ENCODE measurements at regions not wholly inside any gene's neighbourhood (a gene's known extent, or its start where the extent isn't known, plus 50 kb on each side); places are given as distances from the start of the nearest gene placed in this dataset.

DNA sequence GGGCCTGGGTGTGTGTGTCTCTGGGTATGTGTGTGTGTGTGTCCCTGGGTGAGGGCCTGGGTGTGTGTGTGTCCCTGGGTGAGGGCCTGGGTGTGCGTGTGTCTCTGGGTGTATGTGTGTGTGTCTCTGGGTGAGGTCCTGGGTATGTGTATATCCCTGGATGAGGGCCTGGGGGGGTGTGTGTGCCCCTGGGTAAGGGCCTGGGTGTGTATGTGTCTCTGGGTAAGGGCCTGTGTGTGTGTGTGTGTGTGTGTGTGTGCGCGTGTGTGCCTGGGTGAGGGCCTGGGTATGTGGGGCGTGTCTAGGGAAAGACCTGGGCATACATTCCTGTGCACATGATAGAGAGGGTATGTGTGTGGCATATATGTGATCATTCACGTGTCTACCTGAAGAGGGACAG lies 155.1 kb upstream of the ZC3H12A start:
- Mint-ChIP-seq H3K4me3 (no peak overlapping the region), H3K27me3 (ENCODE audit: low read depth in 3 of 3) (peaks cover 8 to 26% (median 18%) of the 10 kb centered on the region in 3 donors), H3K27ac (no peak overlapping the region), H3K36me3 (no peaks in the 10 kb centered on the region), H3K4me1 (no peaks in the 10 kb centered on the region), H3K9me3 (peaks cover 0 to 7% (median under 1%) of the 10 kb centered on the region in 6 donors)
- DNase-seq, result no peak

DNA sequence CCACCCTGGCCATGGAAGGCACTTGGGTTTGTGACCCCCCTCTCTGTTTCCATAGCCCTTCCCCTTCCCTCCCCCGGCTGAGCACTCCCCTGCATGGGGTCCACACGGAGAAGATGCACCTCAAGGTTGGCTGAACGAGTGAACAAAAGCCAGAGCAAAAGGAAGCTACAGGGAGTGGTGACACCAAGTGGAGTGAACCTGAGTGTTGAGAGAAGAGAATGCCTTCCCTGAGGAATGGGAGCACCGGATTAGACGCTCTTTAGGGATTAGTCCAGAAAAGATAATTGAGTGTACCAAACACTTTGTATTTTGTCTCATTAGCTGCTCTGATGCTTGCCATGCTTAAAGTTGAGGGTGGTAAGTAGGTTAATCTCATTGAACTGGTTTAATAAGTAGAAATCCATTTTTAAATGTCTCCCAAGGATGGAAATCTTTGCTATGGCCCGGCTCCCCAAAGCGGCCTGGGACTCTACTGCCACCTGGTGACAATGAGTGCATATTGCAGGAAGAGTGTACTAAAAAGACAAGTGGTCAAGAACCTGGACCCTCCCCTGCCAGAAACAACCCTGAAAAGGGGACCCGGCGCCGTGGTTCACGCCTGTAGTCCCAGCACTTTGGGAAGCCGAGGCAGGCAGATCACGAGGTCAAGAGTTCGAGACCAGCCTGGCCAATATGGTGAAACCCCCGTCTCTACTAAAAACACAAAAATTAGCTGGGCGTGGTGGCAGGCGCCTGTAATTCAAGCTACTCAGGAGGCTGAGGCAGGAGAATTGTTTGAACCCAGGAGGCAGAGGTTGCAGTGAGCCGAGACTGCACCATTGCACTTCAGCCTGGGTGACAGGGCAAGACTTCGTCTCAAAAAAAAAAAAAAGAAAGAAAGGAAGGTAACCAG lies 150.6 kb upstream of the ZC3H12A start:
- peaks cover 2 to 24% (median 13%) of the 10 kb centered on the region in 3 donors for H3K27me3 Mint-ChIP-seq (ENCODE audit: low read depth in 3 of 3)
- DNase-seq, result peak in 1 of 3 donors; percentile 9
- H3K4me1 Mint-ChIP-seq, result no peaks in the 10 kb centered on the region
- peaks cover 0 to 7% (median 4%) of the 10 kb centered on the region in 6 donors for H3K9me3 Mint-ChIP-seq
- H3K27ac Mint-ChIP-seq, result no peak overlapping the region
- no peak overlapping the region for H3K4me3 Mint-ChIP-seq
- H3K36me3 Mint-ChIP-seq, result no peaks in the 10 kb centered on the region

- H3K4me3 Mint-ChIP-seq, result no peak overlapping the region
- no peaks in the 10 kb centered on the region for H3K36me3 Mint-ChIP-seq
- peaks cover 0 to 7% (median 4%) of the 10 kb centered on the region in 6 donors for H3K9me3 Mint-ChIP-seq
- no peak overlapping the region for H3K27ac Mint-ChIP-seq
- DNase-seq, result no peak
- H3K27me3 Mint-ChIP-seq (ENCODE audit: low read depth in 3 of 3), result peaks cover 2 to 17% (median 7%) of the 10 kb centered on the region in 3 donors
- no peaks in the 10 kb centered on the region for H3K4me1 Mint-ChIP-seq
Measured at GRCh38 chr1:37325010-37325409, 149.4 kb upstream of the ZC3H12A start.

GRCh38 chr1:37325509-37326437 lies 148.6 kb upstream of the ZC3H12A start:
- Mint-ChIP-seq H3K9me3 (peaks cover 0 to 7% (median 4%) of the 10 kb centered on the region in 6 donors), H3K4me3 (no peak overlapping the region), H3K27ac (no peak overlapping the region), H3K36me3 (no peaks in the 10 kb centered on the region), H3K27me3 (ENCODE audit: low read depth in 3 of 3) (peaks cover 2 to 17% (median 3%) of the 10 kb centered on the region in 3 donors), H3K4me1 (no peaks in the 10 kb centered on the region)
- no peak for DNase-seq

DNA sequence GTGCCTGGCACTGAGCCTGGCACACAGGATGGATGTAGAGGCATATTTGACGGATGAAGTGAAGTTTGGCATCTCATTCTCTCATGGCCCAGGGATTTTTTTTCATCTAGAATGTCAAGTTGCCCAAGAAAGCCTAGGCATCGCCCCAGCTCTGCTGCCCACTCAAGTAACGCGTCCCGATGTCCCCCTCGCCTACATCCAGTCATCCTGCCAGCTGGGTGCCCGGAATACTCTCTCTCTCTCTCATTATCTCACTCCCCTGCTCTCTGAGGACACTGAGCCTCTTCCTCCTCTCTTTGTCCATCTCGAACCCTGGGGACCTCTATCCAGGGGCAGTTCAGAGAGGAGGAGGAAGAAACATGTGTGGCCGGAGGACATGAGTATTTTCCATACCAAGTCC lies 142.3 kb upstream of the ZC3H12A start:
- H3K27me3 Mint-ChIP-seq (ENCODE audit: low read depth in 3 of 3), result peaks cover 4 to 7% (median 5%) of the 10 kb centered on the region in 3 donors
- H3K4me1 Mint-ChIP-seq, result no peaks in the 10 kb centered on the region
- H3K27ac Mint-ChIP-seq, result no peak overlapping the region
- no peaks in the 10 kb centered on the region for H3K9me3 Mint-ChIP-seq
- no peaks in the 10 kb centered on the region for H3K36me3 Mint-ChIP-seq
- DNase-seq, result no peak
- no peak overlapping the region for H3K4me3 Mint-ChIP-seq

GRCh38 chr1:37338658-37339057 lies 135.7 kb upstream of the ZC3H12A start:
- H3K36me3 Mint-ChIP-seq, result no peaks in the 10 kb centered on the region
- DNase-seq, result no peak
- H3K27me3 Mint-ChIP-seq (ENCODE audit: low read depth in 3 of 3), result peaks cover 0 to 2% (median 2%) of the 10 kb centered on the region in 3 donors
- no peak overlapping the region for H3K27ac Mint-ChIP-seq
- H3K9me3 Mint-ChIP-seq, result no peaks in the 10 kb centered on the region
- no peak overlapping the region for H3K4me3 Mint-ChIP-seq
- H3K4me1 Mint-ChIP-seq, result no peaks in the 10 kb centered on the region

DNA sequence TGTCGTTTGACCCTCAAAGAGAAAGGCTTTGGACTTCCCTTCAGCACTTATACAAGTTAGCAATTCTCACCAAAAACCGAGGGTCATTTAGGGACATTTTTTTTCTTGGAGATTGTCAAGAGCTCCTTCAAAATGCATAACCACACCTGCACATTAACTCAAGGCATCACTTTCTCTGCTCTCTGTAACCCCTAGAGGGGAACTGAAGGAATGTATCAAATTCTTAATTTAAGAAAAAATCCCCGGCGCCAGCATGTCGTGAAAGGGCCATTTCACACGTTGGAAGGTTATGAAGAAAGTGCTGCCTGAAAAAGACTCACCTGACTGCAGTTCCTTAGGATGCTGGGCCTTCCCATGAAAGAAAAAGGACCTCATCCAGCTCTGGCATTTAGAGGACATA lies 131.6 kb upstream of the ZC3H12A start:
- Mint-ChIP-seq H3K27ac (no peak overlapping the region), H3K4me3 (no peak overlapping the region), H3K36me3 (no peaks in the 10 kb centered on the region), H3K27me3 (ENCODE audit: low read depth in 3 of 3) (peaks cover 0 to 7% (median 0%) of the 10 kb centered on the region in 3 donors), H3K4me1 (no peaks in the 10 kb centered on the region), H3K9me3 (no peaks in the 10 kb centered on the region)
- DNase-seq, result no peak

DNA sequence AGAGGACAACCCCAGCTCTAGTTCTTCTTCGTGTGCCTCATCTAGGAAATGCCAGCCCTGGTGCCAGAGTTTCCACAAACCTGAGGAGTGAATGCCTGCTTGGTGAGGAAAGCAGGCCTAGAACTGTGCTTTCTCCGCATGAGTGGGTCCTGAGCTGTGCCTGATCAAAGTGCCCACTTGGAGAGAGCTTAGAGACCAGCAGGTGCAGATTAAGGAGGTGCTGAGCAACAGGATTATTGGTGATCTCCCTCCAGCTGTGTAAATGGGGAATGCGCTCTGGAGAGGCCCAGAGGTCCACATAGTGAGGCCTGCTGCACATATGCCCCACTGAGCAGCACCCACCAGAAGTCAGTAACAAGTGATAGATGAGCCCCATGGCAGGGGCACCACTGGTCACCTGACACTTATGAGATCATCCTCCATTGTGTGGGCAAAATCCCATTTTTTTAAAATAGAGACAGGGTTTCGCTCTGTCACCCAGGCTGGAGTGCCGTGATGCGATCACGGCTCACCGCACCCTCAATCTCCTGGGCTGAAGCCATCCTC lies 127.2 kb upstream of the ZC3H12A start:
- Mint-ChIP-seq H3K27ac (no peak overlapping the region), H3K4me3 (no peak overlapping the region), H3K27me3 (ENCODE audit: low read depth in 3 of 3) (peaks cover 0 to 7% (median 2%) of the 10 kb centered on the region in 3 donors), H3K36me3 (no peaks in the 10 kb centered on the region), H3K9me3 (no peaks in the 10 kb centered on the region), H3K4me1 (no peaks in the 10 kb centered on the region)
- DNase-seq, result no peak

GRCh38 chr1:37353871-37354270 lies 120.5 kb upstream of the ZC3H12A start:
- H3K36me3 Mint-ChIP-seq, result no peaks in the 10 kb centered on the region
- DNase-seq, result no peak
- H3K4me3 Mint-ChIP-seq, result no peak overlapping the region
- H3K4me1 Mint-ChIP-seq, result no peaks in the 10 kb centered on the region
- H3K27me3 Mint-ChIP-seq (ENCODE audit: low read depth in 3 of 3), result peaks cover 0 to 7% (median 2%) of the 10 kb centered on the region in 3 donors
- H3K9me3 Mint-ChIP-seq, result no peaks in the 10 kb centered on the region
- no peak overlapping the region for H3K27ac Mint-ChIP-seq

DNA sequence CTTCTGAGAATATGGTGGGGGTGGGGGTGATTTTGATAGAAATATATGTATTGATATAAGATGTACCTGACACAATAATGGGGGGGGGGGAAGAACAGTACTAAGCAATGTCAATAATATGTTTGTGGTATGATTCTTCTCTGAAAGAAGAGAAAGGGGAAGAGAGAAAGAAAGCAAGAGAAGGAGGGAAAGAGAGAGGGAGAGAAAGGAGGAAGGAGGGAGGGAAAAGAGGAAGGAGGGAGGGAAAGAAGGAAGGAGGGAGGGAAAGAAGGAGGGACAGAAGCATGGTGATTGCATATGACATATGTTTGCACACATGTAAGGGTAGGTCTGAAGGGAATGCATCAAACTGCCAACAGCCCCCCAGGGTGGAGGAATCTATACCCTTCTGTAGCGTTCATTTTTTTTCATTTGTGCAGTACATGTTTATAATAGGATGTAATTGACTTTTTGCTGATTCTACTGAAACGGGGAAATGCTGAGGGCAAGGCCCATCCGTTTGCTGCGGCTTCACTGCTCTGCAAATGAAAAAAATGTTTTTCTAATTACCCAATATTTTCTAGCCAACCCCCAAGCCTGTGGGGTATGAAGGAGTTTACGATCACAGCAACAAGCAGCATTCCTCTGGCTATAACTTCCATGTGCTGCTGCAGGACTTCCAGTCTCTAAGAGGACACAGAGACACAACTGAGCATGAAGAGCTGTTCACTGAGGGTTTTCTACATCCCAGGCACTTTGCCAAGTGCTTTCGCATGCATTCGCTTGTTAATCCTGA lies 119.3 kb upstream of the ZC3H12A start:
- H3K27ac Mint-ChIP-seq, result no peak overlapping the region
- peaks cover 2 to 7% (median 2%) of the 10 kb centered on the region in 3 donors for H3K27me3 Mint-ChIP-seq (ENCODE audit: low read depth in 3 of 3)
- no peaks in the 10 kb centered on the region for H3K4me1 Mint-ChIP-seq
- DNase-seq, result no peak
- H3K4me3 Mint-ChIP-seq, result no peak overlapping the region
- H3K9me3 Mint-ChIP-seq, result no peaks in the 10 kb centered on the region
- H3K36me3 Mint-ChIP-seq, result no peaks in the 10 kb centered on the region

- H3K4me1 Mint-ChIP-seq, result no peaks in the 10 kb centered on the region
- no peak for DNase-seq
- no peaks in the 10 kb centered on the region for H3K36me3 Mint-ChIP-seq
- H3K9me3 Mint-ChIP-seq, result peaks cover 0 to 2% (median 0%) of the 10 kb centered on the region in 6 donors
- H3K27me3 Mint-ChIP-seq (ENCODE audit: low read depth in 3 of 3), result peaks cover 2 to 5% (median 5%) of the 10 kb centered on the region in 3 donors
- H3K4me3 Mint-ChIP-seq, result no peak overlapping the region
- no peak overlapping the region for H3K27ac Mint-ChIP-seq
Measured at GRCh38 chr1:37358992-37359391, 115.4 kb upstream of the ZC3H12A start.

DNA sequence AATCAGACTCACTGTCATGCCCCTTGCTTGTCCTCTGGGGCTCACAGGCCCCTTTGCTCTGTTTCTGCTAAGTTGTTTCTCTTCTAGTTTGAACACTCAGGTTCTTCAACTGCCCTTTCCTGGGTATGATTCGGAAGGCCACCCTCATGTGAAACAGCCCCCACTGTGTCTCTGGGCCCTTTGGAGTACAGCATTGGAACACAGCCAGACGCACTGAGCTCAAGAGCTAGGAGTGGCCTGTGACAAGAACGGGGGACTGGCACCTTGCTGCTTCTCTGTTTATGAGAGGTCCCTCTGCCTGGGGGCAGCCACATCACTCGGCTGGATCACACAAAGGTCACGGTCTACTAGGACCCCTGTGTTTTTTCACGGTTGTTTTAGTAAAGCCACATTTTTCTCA lies 114.4 kb upstream of the ZC3H12A start:
- H3K27ac Mint-ChIP-seq, result no peak overlapping the region
- no peak overlapping the region for H3K4me3 Mint-ChIP-seq
- no peak for DNase-seq
- no peaks in the 10 kb centered on the region for H3K36me3 Mint-ChIP-seq
- peaks cover 0 to 2% (median 0%) of the 10 kb centered on the region in 6 donors for H3K9me3 Mint-ChIP-seq
- H3K27me3 Mint-ChIP-seq (ENCODE audit: low read depth in 3 of 3), result peaks cover 2 to 8% (median 5%) of the 10 kb centered on the region in 3 donors
- no peaks in the 10 kb centered on the region for H3K4me1 Mint-ChIP-seq

Data from immature natural killer cell (primary cell).